NCI-H2107 treated with DMSO at 0.1 percent for 48 hours (cell line): ENCODE measurements at regions not wholly inside any gene's neighbourhood (a gene's known extent, or its start where the extent isn't known, plus 50 kb on each side); places are given as distances from the start of the nearest gene placed in this dataset.

Experiments
- DNase-seq: peaks from one replicate; lab custom pipeline; 2025; ENCODE audit not compliant: unreplicated experiment; lab: John Stamatoyannopoulos, UW

DNA sequence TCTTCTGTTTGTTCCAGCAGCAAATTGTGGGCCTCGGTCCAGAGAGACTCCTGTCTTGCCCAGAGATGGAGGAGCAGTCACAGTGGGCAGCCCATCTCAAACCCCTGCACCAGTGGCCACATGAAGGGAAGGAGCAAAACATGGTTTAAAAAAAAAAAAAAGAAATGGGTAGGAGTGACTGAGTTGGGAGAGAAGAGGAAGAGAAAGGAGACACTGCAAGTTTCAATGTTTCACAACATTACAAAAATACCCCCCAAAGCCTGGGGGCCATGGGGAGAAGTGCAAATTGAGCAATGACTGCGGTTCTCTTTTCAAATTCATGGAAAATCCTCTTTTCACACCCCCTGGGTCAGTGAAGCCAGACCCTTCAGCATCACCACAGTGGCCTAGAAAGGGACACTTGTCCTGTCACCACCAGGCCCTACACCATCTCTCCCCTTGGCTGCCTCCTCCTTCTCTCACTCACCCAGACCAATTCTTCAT lies 117.1 kb downstream of the ZFP36L2 start:
- no peak for DNase-seq

DNA sequence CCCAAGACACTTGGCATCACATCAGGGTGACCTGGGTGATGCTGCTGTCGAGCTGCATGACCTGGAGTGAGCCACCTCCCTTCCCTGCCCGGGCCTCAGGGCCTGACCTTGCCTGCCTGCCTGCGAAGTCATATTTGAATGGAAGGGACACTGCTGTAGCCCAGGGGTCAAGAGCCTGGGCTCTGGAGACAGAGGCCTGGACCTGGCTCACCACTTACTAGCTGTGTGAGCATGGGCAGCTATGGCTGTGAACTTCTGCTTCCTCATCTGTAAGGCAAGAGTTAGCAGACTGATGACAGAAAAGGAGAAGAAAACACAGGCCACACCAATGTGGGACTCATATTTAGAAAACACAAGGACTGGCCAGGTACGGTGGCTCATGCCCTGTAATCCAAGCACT lies 118.7 kb downstream of the ZFP36L2 start:
- DNase-seq, result no peak

DNA sequence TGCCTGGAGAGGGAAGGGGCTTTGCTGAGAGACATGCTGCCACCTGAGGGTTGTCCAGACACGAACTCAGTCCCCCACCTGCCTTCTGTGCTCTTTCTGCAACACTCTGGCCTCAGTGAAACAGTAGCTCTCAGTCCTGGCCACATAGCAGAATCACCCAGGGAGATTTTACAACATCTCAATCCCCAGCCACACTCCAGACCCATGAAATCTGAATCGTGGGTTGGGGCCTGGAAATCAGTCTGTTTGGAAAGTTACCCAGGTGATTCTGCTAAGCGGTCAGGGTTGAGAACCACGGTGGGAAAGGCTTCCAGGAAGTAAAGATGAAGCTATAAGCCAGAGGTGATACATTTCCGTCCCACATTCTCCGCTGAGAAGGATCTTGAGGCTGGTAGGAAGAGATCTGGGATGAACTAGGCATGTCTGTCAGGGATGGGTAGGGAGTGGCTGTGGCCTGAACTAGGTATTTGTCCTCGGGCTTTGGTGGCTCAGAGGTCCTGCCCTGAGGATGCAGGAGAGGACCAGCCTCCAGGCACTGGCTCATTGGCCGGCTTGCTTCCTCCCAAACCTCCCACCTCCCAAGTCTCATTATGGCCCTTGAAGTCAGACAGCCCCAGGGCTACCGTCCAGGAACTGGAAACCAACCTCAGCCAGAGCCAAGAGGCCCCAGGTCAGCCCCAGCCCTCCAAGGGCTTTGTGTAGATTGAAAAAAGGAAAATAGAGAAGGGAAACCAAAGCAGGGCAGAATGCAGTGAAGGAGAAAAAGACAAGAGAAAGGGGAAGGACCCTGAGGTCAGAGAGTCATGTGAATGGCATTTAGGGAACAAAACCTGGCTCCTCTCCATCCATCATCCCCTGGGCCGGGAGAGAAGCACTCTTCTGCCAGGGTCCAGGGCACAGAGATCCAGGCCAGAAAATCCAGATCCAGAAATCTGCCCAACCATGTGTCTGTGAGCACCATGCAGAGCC lies 119.6 kb downstream of the ZFP36L2 start:
- DNase-seq, result no peak

DNA sequence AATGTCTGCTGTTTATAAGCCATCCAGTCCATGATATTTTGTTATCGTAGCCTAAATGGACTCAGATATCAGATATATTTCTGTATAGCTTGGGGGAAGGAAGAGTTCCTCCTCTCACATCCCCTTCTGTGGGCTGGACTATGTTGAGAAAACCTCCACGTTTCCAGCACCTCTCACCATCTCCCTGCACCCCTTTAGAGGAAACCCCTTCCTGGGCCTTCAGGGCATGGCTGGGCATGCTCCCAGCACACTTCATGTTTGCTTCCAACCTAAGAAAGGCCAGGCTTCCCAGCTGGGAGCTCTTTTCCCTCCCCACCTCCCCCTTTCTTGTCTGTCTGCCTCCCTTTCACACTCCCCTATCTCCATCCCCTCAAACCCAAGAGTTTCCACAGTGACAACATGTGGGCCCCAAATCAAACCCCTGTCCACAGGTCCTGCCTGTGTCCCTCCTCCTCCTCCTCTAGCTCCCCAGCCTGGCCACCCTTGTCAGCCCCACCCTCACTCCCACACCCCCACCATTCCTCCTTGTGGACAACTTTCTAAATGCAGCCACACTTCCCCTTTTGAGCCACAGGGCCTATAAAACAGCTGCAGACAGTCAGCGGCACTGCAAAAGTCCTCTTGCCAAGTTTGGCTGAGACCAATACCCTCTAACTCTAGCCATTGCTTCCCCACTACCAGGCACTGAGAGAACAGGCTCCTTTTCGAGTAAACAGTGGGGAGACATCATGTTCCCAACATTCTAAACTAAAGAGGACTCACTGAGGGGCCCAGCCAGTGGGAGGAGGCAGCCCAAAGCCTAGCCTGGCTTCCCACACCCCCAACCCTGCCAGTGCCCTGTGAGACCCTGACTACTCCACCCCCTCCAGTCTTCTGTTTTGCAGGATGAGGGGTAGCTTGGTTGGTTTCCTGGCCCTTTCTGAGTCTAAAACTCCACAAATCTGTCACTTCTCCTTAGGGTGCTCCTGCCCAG lies 120.5 kb downstream of the ZFP36L2 start:
- DNase-seq, result no peak

DNA sequence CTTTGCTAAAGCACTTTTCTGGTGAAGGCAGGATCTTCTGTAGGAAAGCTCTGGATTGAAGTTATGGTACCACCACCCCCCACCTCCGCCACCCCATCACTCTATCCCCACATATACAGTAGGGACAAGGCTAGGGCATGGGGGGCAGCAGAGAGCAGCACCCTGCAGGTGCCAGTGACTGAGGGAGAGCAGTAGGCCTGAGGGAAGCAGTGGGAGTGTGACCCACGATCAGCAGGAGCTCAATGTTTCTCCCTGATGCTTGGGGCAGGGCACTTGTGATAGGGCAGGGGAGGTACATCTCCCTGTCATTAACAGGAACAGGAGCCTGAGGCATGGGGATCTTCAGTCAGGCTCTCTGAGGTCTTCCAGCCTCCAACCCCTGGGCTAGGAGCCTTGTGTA lies 121.6 kb downstream of the ZFP36L2 start:
- no peak for DNase-seq

DNA sequence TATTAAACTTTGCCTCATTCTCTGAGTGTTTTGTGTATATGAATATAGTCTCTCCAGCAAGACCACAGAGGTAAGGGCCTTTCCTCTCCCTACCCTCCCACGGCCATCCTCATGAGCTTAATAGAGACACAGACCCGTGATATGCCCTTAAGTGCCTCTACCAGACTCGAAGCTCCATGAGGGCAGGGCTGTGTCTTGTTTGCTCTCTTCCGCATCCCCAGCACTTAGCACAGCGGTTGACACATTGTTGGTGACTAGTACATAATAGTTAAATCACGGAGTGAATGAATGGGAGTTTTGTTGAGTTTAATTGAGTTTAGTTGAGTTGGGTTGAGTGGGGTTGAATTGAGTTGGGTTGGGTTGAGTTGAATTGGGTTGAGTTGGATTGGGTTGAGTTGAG lies 122.3 kb downstream of the ZFP36L2 start:
- no peak for DNase-seq

DNA sequence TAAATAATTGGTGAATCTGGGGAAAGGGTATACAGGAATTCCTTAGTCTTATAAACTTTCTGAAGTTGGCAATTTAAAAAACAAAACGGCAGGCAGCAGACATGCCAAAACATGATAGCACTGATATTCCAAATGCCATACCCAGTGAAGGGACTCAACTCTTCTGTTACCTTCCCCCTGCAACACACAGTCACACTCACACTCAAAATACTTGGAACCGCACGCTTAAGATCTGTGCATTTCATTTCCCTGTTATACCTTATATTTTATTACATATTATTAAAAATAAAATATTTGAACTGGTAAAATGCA lies 123.4 kb downstream of the ZFP36L2 start:
- no peak for DNase-seq

DNA sequence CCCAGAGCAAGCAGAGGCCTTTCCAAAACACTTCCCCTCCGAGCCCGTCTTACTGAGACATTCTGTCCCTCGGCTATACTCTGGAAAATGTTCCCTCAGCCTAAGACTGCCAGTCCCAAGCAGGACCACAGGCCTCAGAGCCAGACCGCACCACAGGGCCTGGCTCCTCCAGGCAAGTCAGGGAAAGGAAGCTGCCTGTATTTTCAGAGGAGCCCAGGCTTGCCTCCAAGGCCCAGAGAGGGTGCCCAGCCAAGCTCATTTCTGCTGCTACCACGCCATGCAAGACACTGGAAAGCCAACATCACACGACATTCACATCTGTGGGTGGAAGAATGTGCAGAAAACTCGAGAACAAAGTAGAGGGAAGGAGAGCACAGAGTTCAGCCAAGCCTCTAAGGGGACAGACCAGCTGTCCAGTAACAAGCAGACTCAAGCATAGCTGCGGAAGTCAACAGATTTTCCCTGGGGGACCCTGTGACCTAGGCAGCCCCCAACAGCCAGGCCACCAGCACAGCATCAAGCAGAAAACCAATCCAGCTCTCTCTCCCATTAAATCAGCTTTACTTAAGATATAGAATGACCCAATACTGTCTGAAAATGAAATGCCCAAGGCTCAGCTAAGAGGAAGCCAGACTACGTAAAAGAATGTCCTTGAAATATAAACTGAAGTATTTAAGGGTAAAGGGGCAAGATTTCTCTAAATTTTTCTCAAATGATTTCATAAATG lies 123.9 kb downstream of the ZFP36L2 start:
- no peak for DNase-seq

DNA sequence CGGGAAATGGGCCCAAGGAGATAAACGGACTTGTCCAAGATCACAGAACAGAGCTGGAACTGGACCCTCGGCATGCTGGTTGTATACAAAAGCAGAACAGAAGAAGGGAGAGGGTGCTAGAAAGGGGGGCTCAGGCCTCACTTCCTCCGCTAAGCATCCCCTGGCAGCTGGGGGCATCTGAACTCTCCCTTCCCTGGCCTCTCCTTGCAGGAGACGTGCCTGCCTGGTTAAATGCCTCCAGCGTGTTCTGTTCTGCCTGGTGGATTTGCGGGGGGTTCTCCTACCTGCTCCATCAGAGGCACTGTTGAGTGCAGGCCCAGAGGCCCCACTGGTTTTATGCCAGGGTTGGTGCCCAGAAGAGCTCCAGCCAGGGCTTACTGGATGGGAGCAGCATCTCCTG lies 124.7 kb downstream of the ZFP36L2 start:
- no peak for DNase-seq

DNA sequence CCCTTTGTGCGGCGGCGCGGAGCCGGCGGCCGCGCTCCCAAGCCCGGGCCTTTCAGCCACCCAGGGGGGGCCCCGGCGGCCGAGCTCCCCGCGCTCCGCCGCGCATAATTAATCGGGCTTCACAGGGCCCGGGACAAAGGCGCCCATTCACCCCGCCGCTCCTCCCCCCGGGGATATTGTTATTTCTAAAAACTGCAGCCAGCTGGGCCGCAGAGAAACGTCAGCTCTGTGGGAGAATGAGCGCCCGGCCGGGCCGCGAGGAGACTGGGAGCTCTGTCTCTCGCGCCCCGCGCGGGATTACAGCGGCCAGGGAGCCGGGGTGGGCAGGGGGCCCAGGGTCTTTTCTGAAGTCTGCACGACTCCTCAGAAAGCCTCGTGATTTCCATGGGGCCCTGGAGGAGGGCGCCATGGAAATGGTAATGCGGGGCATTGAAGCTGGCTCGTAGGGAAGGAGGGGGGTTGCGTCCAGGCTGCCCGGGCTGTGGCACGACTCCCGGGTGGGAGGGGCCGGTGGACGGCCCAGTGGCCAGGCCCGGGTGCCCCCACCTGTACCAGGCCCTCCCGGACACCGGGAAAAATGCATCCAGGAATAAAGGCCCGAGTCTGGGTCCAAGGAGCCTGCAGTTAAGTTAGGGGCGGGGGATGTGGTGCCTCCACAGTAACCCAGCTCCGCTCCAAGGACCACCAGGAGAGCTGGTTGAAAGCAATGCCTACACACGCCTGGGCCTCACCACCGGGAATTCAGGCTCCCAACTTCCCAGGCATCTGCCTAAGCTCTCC lies 125.3 kb downstream of the ZFP36L2 start:
- no peak for DNase-seq

DNA sequence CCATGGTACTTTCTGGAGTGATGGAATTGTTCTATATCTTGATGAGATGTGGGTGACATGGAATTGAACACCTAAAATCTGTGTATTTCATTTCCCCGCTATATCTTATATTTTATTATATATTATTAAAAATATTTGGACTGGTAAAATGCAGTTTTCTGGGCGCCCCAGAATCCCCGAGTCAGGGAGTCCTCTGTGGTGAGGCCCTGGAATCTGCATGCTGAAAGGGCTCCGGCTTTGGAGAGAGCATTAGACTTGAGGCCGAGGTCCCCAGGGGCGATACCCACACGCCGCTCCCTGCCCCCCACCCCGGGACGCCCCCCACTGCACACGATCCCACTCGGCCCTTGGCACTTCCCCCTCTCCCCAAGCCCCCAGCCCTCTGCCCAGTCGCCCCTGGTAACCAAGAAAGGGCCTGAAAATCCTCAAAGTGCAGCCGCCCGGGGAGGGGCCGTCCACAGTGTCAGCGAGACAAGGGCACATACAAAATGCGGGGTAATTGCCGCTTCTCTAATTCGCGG lies 126.0 kb downstream of the ZFP36L2 start:
- no peak for DNase-seq

DNA sequence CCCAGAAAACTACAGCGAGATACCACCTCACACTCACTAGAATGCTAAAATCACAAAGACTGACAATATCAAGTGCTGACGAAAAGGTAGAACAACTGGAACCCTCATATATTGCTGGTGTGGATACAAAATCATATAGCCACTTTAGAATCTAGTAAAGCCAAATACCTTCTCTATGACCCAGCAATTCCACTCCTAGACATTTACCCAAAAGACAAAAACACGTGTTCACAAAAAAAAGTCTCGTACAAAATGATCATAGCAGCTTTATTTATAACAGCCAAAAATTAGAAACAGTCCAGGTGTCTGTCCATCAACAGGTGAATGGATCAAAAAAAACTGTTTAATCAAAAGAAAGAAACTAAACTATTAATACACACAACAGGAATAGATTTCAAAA lies 126.6 kb downstream of the ZFP36L2 start:
- DNase-seq, result no peak

DNA sequence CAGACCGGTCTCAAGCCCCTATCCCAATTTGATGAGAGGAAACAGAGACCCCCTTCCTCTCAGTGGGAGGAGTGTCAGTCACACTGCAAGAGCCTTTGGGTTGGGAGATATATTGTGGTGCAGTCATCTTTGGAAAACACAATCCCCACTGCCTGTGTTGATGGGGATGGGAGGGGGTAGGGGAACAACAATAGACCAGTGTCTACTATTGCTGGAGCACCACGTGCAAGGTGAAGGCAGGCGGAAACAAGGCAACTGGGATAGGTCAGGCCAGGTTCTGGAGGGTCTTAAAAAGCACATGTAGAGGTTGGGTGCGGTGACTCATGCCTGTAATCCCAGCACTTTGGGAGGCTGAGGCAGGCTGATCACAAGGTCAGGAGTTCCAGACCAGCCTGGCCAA lies 127.9 kb downstream of the ZFP36L2 start:
- no peak for DNase-seq

DNA sequence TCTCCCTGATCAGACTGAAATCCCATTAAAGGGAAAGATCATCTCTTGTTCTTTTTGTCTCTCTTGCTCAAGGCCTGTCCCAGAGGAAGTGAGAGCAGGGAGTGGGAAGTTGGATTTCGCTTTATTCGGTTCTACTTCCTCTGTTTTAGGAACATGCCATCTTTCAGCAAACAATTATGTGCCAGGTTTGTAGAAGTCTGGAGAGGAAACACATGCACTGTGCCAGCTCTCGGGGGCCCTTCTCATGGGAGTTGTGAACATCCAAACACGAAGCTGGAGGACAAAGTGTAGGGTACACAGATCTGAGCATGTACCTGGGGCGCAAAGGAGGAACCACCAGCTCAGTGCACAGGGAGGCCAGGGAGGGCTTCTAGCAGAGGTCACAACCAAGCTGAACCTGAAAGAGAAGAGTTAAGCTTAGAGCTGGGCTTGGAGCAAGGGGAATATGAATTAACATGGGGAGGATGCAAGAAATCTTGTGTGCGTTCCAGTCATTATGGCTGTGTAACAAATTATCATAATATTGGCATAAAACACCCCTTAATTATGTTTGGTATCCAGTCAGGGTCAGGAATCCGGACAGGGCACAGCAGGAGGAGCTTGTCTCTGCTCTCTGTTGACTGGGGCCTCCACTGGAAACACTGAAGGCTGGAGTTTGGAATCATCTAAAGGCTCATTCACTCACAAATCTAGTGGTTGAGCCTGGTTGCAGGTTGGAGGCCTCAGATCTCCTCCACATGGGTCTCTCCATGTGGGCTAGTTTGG lies 128.6 kb downstream of the ZFP36L2 start:
- DNase-seq, result no peak

DNA sequence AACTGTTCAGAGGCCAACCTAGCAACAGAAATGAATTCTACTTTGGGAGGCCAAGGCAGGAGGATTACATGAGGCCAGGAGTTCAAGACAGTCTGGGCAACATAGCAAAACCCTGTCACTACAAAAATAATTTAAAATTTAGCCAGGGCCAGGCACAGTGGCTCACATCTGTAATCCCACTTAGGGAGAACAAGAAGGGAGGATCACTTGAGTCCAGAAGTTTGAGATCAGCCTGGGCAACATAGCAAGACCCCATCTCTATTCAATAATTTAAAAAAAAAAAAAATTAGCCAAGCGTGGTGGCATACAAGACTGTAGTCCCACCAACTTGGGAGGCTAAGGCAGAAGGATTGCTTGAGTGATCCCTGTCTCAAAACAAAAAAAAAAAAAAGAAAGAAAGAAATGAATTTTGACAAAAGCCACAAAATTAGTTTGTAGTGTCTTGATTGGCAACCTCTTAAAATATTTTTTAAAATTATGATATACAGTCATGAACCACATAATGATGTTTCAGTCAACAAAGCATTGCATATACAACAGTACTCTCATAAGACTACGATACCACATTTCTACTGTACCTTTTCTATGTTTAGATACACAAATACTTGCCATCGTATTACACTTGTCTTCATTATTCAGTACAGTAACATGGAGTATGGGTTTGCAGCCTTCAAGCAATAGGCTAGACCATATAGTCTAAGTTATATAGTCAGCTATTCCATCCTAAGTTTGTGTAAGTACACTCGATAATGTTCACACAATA lies 130.7 kb downstream of the ZFP36L2 start:
- no peak for DNase-seq

DNA sequence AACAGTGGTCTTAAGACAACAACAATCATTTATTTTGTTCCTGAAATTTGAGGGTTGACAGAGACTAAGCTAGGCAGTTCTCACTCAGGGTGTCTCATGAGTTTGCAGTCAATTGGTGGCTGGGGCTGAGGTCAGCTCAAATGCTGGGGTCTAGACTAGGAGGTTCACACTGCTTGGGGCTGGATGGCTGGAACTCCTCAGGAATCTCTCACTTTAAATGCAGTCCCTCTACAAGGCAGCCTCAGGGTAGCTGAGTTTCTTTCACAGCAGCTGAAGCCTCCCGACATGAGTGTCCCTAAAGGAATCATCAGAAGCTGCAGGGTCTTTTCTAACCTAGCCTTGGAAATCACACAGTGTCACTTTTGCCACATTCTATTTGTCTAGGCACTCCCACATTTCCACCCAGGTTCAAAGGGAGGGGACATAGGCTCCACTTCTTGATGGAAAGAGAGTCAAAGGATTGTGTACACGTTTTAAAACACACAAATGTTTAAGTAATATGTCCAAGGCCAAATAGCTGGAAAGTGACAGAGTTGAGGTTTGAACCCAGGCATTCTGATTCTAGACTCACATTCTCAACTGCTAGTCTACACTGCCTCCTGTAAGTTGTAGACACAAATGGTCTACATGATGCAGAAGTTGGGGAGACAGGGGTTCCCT lies 133.8 kb downstream of the ZFP36L2 start:
- DNase-seq, result no peak

DNA sequence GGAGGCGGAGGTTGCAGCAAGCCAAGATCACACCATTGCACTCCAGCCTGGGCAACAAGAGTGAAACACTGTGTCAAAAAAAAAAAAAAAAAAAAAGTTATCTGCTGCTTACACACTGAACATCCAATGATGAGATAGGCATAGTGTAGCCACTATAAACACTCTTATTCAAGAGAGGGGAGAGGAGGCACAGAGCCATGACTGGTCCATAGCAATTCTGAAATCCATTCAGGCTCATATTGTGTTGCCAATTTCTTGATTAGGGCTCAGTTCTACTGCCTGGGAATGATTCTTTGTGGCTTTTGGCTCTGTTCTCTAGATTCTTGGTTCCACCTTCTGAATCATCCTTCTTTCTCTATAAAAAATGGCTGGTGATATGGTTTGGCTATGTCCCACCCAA lies 136.1 kb downstream of the ZFP36L2 start:
- DNase-seq, result no peak
